MM.1S (cell line): ENCODE measurements at regions not wholly inside any gene's neighbourhood (a gene's known extent, or its start where the extent isn't known, plus 50 kb on each side); places are given as distances from the start of the nearest gene placed in this dataset.
"Not testable (repeated sequence)": the region's sequence is repeated elsewhere in the genome, so short reads cannot be mapped to it uniquely, and the experiment has no call there.

ENCODE experiments used
- DNase-seq: peaks from one replicate; pipeline ENCODE4 v3.0.0-alpha.2; 2015
- H2AFZ ChIP-seq: fragments of 300-600 bp; sonication (generic); 2 replicates; pipeline ENCODE4 v1.6.0; 2016; ENCODE audit warnings: antibody characterized with exemption, low read length
- H3F3A ChIP-seq: fragments of 300-600 bp; sonication (generic); 2 replicates; pipeline ENCODE4 v1.6.1; 2016; ENCODE audit warnings: mild to moderate bottlenecking, antibody characterized with exemption, low read length, moderate library complexity, mixed read lengths; ENCODE audit not compliant: insufficient read depth
- H3K27ac ChIP-seq: fragments of 300-600 bp; sonication (generic); 2 replicates; pipeline ENCODE4 v1.5.1; 2016; ENCODE audit warnings: mild to moderate bottlenecking, low read length
- H3K27me3 ChIP-seq: fragments of 300-600 bp; sonication (generic); replicated peaks from 2 replicates; pipeline ENCODE4 v1.6.0; 2016; ENCODE audit warnings: low read length; ENCODE audit not compliant: insufficient read depth
- H3K36me3 ChIP-seq: fragments of 300-600 bp; sonication (generic); replicated peaks from 2 replicates; pipeline ENCODE4 v1.6.1; 2016; ENCODE audit warnings: mild to moderate bottlenecking, low read length, mixed read lengths; ENCODE audit not compliant: insufficient read depth
- H3K4me1 ChIP-seq: fragments of 300-600 bp; sonication (generic); 2 replicates; pipeline ENCODE4 v1.6.1; 2016; ENCODE audit warnings: low read length, mixed read lengths
- H3K4me2 ChIP-seq: fragments of 300-600 bp; sonication (generic); 2 replicates; pipeline ENCODE4 v1.6.0; 2016; ENCODE audit warnings: low read depth, low read length
- H3K4me3 ChIP-seq: fragments of 300-600 bp; sonication (generic); 2 replicates; pipeline ENCODE4 v1.5.1; 2016; ENCODE audit warnings: low read length, mixed read lengths
- H3K79me2 ChIP-seq: fragments of 300-600 bp; sonication (generic); 2 replicates; pipeline ENCODE4 v1.6.1; 2016; ENCODE audit warnings: mixed run types, low read length, mixed read lengths
- H3K9ac ChIP-seq: fragments of 300-600 bp; sonication (generic); 2 replicates; pipeline ENCODE4 v1.6.1; 2016; ENCODE audit warnings: low read length, mixed read lengths
- H3K9me2 ChIP-seq: fragments of 300-600 bp; sonication (generic); replicated peaks from 2 replicates; pipeline ENCODE4 v1.6.1; 2016; ENCODE audit warnings: mild to moderate bottlenecking, low read length, mixed read lengths; ENCODE audit not compliant: insufficient read depth
- H3K9me3 ChIP-seq: fragments of 300-600 bp; sonication (generic); replicated peaks from 2 replicates; pipeline ENCODE4 v1.6.1; 2016; ENCODE audit warnings: mild to moderate bottlenecking, low read length, mixed read lengths; ENCODE audit not compliant: insufficient read depth
- H4K20me1 ChIP-seq: fragments of 300-600 bp; sonication (generic); 2 replicates; pipeline ENCODE4 v1.6.1; 2016; ENCODE audit warnings: mild to moderate bottlenecking, low read length, moderate library complexity, mixed read lengths; ENCODE audit not compliant: insufficient read depth
- EZH2 ChIP-seq: fragments of 300-600 bp; sonication (generic); optimal IDR thresholded peaks from 2 replicates; pipeline ENCODE3; 2017; ENCODE audit warnings: low read depth, mild to moderate bottlenecking, antibody characterized with exemption, low read length, mixed read lengths
- EZH2phosphoT487 ChIP-seq: fragments of 300-600 bp; sonication (generic); IDR thresholded peaks from 2 replicates; pipeline ENCODE4 v1.6.1; 2018; ENCODE audit warnings: antibody characterized with exemption, low read length
- TF ChIP-seq, protein P1 (sequence below): fragments of 300-600 bp; sonication (generic); IDR thresholded peaks from 2 replicates; pipeline ENCODE4 v1.5.1; 2016; ENCODE audit warnings: antibody characterized with exemption, low read length, mixed read lengths

DNA sequence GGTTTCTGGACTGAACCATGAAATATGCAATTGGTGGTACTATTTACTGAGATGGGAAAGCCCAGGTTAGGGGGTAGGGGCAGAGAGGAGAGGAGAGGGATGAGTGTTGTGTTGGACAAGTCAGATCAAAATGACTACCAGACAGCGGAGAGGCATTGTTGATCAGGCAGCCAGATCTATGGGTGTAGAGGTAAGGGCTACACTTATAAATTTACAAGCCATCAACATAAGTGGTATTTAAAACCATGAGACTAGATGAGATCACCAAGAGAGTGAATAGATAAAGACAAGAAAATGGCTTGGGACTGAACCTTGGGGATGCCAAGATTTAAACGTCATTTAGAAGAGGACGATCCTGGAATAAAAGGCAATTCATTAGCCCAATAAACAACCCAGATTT is 123.4 kb downstream of the NXPE2 start:
- H3K4me3 ChIP-seq: no peak overlapping the region
- no peaks in the 10 kb centered on the region for H3K9me3 ChIP-seq
- no peaks in the 10 kb centered on the region for H4K20me1 ChIP-seq
- no peaks in the 10 kb centered on the region for H3K4me1 ChIP-seq
- TF ChIP-seq EZH2 (no peak), EZH2phosphoT487 (no peak)
- TF ChIP-seq, protein P1, sequence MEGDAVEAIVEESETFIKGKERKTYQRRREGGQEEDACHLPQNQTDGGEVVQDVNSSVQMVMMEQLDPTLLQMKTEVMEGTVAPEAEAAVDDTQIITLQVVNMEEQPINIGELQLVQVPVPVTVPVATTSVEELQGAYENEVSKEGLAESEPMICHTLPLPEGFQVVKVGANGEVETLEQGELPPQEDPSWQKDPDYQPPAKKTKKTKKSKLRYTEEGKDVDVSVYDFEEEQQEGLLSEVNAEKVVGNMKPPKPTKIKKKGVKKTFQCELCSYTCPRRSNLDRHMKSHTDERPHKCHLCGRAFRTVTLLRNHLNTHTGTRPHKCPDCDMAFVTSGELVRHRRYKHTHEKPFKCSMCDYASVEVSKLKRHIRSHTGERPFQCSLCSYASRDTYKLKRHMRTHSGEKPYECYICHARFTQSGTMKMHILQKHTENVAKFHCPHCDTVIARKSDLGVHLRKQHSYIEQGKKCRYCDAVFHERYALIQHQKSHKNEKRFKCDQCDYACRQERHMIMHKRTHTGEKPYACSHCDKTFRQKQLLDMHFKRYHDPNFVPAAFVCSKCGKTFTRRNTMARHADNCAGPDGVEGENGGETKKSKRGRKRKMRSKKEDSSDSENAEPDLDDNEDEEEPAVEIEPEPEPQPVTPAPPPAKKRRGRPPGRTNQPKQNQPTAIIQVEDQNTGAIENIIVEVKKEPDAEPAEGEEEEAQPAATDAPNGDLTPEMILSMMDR: no peak
- no peaks in the 10 kb centered on the region for H3K27me3 ChIP-seq
- H3K9ac ChIP-seq: no peak overlapping the region
- DNase-seq: no peak
- no peak overlapping the region for H3K27ac ChIP-seq
- no peaks in the 10 kb centered on the region for H3F3A ChIP-seq
- no peaks in the 10 kb centered on the region for H3K79me2 ChIP-seq
- no peaks in the 10 kb centered on the region for H3K36me3 ChIP-seq
- no peaks in the 10 kb centered on the region for H3K9me2 ChIP-seq
- no peak overlapping the region for H3K4me2 ChIP-seq
- no peak overlapping the region for H2AFZ ChIP-seq

DNA sequence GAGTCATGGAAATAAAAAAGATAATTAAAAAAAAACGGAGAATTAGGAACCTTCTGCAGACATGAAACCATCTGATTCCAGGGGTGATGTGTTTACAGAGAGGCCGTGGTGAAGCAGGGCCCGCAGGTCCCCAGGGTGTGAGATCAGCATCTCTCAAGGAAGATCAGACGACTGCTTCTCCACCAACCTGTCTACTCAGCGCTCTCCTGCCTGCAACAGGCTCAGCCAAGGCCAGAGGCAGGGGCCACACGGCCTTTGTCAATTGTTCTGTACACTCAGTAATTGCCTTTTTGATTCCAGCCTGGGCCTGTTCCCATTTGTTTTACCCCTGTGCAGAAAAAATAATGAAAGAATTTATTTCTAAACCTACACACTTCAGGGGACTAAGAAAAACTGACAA is 124.6 kb downstream of the NXPE2 start:
- Histone ChIP-seq H3K4me3 (no peak overlapping the region), H3K9me3 (no peaks in the 10 kb centered on the region), H3K9me2 (no peaks in the 10 kb centered on the region), H3K27me3 (no peaks in the 10 kb centered on the region), H3K79me2 (no peaks in the 10 kb centered on the region), H3K27ac (no peak overlapping the region), H3K9ac (no peak overlapping the region), H3K4me1 (no peaks in the 10 kb centered on the region), H2AFZ (no peak overlapping the region), H3K36me3 (no peaks in the 10 kb centered on the region), H4K20me1 (no peaks in the 10 kb centered on the region), H3F3A (no peaks in the 10 kb centered on the region), H3K4me2 (no peak overlapping the region)
- no peak for DNase-seq
- TF ChIP-seq, protein P1: no peak
- TF ChIP-seq EZH2phosphoT487 (no peak), EZH2 (no peak)

DNA sequence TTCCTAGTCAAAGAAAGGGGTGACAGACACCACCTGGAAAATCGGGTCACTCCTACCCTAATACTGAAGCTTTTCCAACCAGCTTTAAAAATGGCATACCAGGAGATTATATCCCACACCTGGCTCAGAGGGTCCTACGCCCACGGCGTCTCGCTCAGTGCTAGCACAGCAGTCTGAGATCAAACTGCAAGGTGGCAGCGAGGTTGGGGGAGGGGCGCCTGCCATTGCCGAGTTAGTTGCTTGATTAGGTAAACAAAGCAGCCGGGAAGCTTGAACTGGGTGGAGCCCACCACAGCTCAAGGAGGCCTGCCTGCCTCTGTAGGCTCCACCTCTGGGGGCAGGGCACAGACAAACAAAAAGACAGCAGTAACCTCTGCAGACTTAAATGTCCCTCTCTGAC is 127.1 kb downstream of the NXPE2 start:
- H3K4me2 ChIP-seq, H4K20me1 ChIP-seq, H3F3A ChIP-seq, H3K9me3 ChIP-seq, H3K27ac ChIP-seq, H3K4me1 ChIP-seq, H3K4me3 ChIP-seq, H3K79me2 ChIP-seq, H3K9me2 ChIP-seq, H3K9ac ChIP-seq, H2AFZ ChIP-seq, DNase-seq, H3K36me3 ChIP-seq, H3K27me3 ChIP-seq: not testable (repeated sequence)

DNA sequence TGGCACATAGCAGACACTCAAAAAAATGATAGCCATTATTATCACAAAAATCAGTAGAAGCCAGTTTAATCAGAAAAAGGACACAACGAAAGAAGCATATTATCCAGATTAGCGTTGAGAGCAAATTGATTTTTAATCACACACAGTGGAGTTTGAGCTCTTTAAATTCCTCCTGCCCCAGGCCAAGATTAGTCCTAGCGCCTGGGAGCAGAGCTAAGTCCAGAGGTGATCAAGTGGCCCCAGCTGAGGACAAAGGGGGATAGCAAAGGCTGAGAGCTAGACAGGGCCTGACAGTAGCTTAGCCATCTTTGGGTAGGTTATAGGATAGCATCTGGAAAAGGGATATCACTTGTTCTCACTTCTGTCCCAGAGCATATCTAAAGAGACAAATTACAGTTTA is 133.6 kb downstream of the NXPE2 start:
- H3K36me3 ChIP-seq: no peaks in the 10 kb centered on the region
- no peaks in the 10 kb centered on the region for H3K9me3 ChIP-seq
- TF ChIP-seq, protein P1: no peak
- TF ChIP-seq EZH2: no peak
- TF ChIP-seq EZH2phosphoT487: no peak
- no peak overlapping the region for H3K9ac ChIP-seq
- H3K27ac ChIP-seq: no peak overlapping the region
- no peak overlapping the region for H2AFZ ChIP-seq
- no peak overlapping the region for H3K4me2 ChIP-seq
- no peaks in the 10 kb centered on the region for H3F3A ChIP-seq
- H3K79me2 ChIP-seq: no peaks in the 10 kb centered on the region
- no peaks in the 10 kb centered on the region for H3K27me3 ChIP-seq
- H3K9me2 ChIP-seq: no peaks in the 10 kb centered on the region
- H3K4me3 ChIP-seq: no peak overlapping the region
- no peaks in the 10 kb centered on the region for H4K20me1 ChIP-seq
- no peak for DNase-seq
- H3K4me1 ChIP-seq: no peaks in the 10 kb centered on the region
